HepG2 (cell line): ENCODE measurements at regions not wholly inside any gene's neighbourhood (a gene's known extent, or its start where the extent isn't known, plus 50 kb on each side); places are given as distances from the start of the nearest gene placed in this dataset.

Source experiments
- ATAC-seq: fragments of 200-7000 bp; cut with Tn5 transposase; 3 replicates; pipeline ENCODE4 v1.9.1; 2020; ENCODE audit warnings: mild to moderate bottlenecking, moderate library complexity
- BruUV-seq: library from RNA; stranded (reverse); fragments of 400-500 nt; replicated peaks from 2 replicates; lab custom pipeline; 2021; lab: Mats Ljungman, UMichigan
- CTCF ChIA-PET: fragments of 300-600 bp; formaldehyde crosslinking; extraction: SDS; loops from one replicate; lab custom pipeline; 2021; ENCODE audit warnings: low total read pairs, inconsistent platforms, low intra/inter-chr PET ratio; lab: Yijun Ruan, JAX
- POLR2A ChIA-PET: fragments of 350-600 bp; sonication (Branson Sonifier 250); formaldehyde crosslinking; loops from one replicate; lab custom pipeline; 2020; ENCODE audit warnings: antibody characterized with exemption, inconsistent platforms; lab: Yijun Ruan, JAX
- DNase-seq: peaks from one replicate; pipeline ENCODE4 v3.0.0-alpha.2; 2015; ENCODE audit warnings: low spot score
- FAIRE-seq: peaks from 3 replicates; lab custom pipeline; 2011; peaks lifted over from hg19 to GRCh38; lab: Jason Lieb, UNC
- H2AFZ ChIP-seq: one replicate; pipeline ENCODE4 v1.6.1; 2011; ENCODE audit warnings: low read length, inconsistent platforms
- H3K27ac ChIP-seq: fragments of 300-600 bp; 3 replicates; pipeline ENCODE4 v1.8.0; 2011; ENCODE audit warnings: mixed run types, mild to moderate bottlenecking, mixed read lengths, low read length, inconsistent platforms; ENCODE audit not compliant: insufficient read depth; ENCODE audit errors: extremely low read length
- H3K27me3 ChIP-seq, 2 experiments: fragments of 200-600 bp in 1 of 2; 2 replicates in 1 of 2; 3 replicates in 1 of 2; pipeline versions ENCODE4 v1.6.0 to v1.8.0; 2011; ENCODE audit warnings: low read length in 2 of 2, mild to moderate bottlenecking in 2 of 2, moderate library complexity in 2 of 2, inconsistent platforms in 1 of 2; ENCODE audit not compliant: insufficient read depth in 2 of 2, control insufficient read depth in 1 of 2
- H3K36me3 ChIP-seq, 2 experiments: fragments of 200-600 bp in 1 of 2; replicated peaks in 1 of 2; 2 replicates in 1 of 2; 3 replicates in 1 of 2; pipeline versions ENCODE4 v1.5.1 to v1.8.0; 2011; ENCODE audit warnings: low read length in 2 of 2, inconsistent platforms in 1 of 2; ENCODE audit not compliant: insufficient read depth in 2 of 2, control insufficient read depth in 1 of 2
- H3K4me1 ChIP-seq: 2 replicates; pipeline ENCODE4 v1.5.1; 2012; ENCODE audit warnings: low read length, inconsistent platforms; ENCODE audit not compliant: insufficient read depth
- H3K4me2 ChIP-seq: 2 replicates; pipeline ENCODE4 v1.6.0; 2011; ENCODE audit warnings: low read depth, low read length, inconsistent platforms
- H3K4me3 ChIP-seq, 3 experiments: fragments of 200-600 bp in 1 of 3; sonication (generic), shearing (Covaris generic) in 1 of 3; replicated peaks in 1 of 3; 2 replicates each; pipeline ENCODE4 v1.5.1; 2011 to 2016; ENCODE audit warnings: low read length in 3 of 3, inconsistent platforms in 2 of 3, low read depth in 2 of 3, mild to moderate bottlenecking in 2 of 3, control low read depth in 1 of 3, mixed read lengths in 1 of 3; ENCODE audit not compliant: insufficient read depth in 1 of 3
- H3K79me2 ChIP-seq: one replicate; pipeline ENCODE4 v1.6.1; 2011; ENCODE audit warnings: low read length, inconsistent platforms; ENCODE audit not compliant: insufficient read depth
- H3K9ac ChIP-seq: 2 replicates; pipeline ENCODE4 v1.6.0; 2011; ENCODE audit warnings: mild to moderate bottlenecking, low read depth, low read length, inconsistent platforms; ENCODE audit not compliant: insufficient read depth
- H3K9me3 ChIP-seq: 2 replicates; pipeline ENCODE4 v1.5.1; 2012; ENCODE audit warnings: mild to moderate bottlenecking, low read length
- H4K20me1 ChIP-seq: 2 replicates; pipeline ENCODE4 v1.6.0; 2011; ENCODE audit warnings: inconsistent platforms, mild to moderate bottlenecking, low read length, moderate library complexity; ENCODE audit not compliant: insufficient read depth
- FOSL1 ChIP-seq: sonication (generic); formaldehyde crosslinking; IDR thresholded peaks from 2 replicates; pipeline ENCODE4 v1.9.0; 2021; ENCODE audit warnings: missing genetic modification reagents, borderline replicate concordance
- FOXM1 ChIP-seq: sonication (generic); formaldehyde crosslinking; IDR thresholded peaks from 2 replicates; pipeline ENCODE4 v1.5.0; 2020; ENCODE audit warnings: missing genetic modification reagents
- GZF1 ChIP-seq: sonication (generic); formaldehyde crosslinking; IDR thresholded peaks from 2 replicates; pipeline ENCODE4 v1.5.1; 2020; ENCODE audit warnings: mild to moderate bottlenecking, missing genetic modification reagents
- NAIF1 ChIP-seq: sonication (generic); formaldehyde crosslinking; IDR thresholded peaks from 2 replicates; pipeline ENCODE4 v1.5.0; 2020; ENCODE audit warnings: mild to moderate bottlenecking, missing genetic modification reagents, borderline replicate concordance
- NFE2 ChIP-seq: sonication (generic); formaldehyde crosslinking; IDR thresholded peaks from 2 replicates; pipeline ENCODE4 v1.4.0; 2020; ENCODE audit warnings: missing genetic modification reagents
- SKI ChIP-seq: fragments of 450-650 bp; IDR thresholded peaks from one replicate; pipeline ENCODE4 v1.6.1; 2018; ENCODE audit warnings: mild to moderate bottlenecking; ENCODE audit not compliant: partially characterized antibody
- SRY ChIP-seq: sonication (generic); formaldehyde crosslinking; IDR thresholded peaks from 2 replicates; pipeline ENCODE4 v1.8.0; 2022; ENCODE audit warnings: mild to moderate bottlenecking, missing genetic modification reagents
- ZFAT ChIP-seq: sonication (generic); formaldehyde crosslinking; conservative IDR thresholded peaks from 2 replicates; pipeline ENCODE4 v1.8.1; 2023; ENCODE audit warnings: missing genetic modification reagents, inconsistent platforms
- ZNF235 ChIP-seq: sonication (generic); formaldehyde crosslinking; IDR thresholded peaks from 2 replicates; pipeline ENCODE4 v1.8.1; 2023; ENCODE audit warnings: mild to moderate bottlenecking, missing genetic modification reagents, borderline replicate concordance
- ZNF251 ChIP-seq: sonication (generic); formaldehyde crosslinking; IDR thresholded peaks from 2 replicates; pipeline ENCODE4 v1.9.0; 2021; ENCODE audit warnings: mild to moderate bottlenecking, missing genetic modification reagents
- ZNF567 ChIP-seq: sonication (generic); formaldehyde crosslinking; IDR thresholded peaks from 2 replicates; pipeline ENCODE4 v1.8.1; 2023; ENCODE audit warnings: mild to moderate bottlenecking, missing genetic modification reagents, borderline replicate concordance
- ZNF770 ChIP-seq: sonication (generic); formaldehyde crosslinking; IDR thresholded peaks from 2 replicates; pipeline ENCODE4 v1.5.0; 2020; ENCODE audit warnings: mild to moderate bottlenecking, missing genetic modification reagents
- WGBS: methylation state at CpG from one replicate; pipeline ENCODE4 v1.1.6; 2017; ENCODE audit warnings: low lambda C conversion rate; 5-methylcytosine and 5-hydroxymethylcytosine counted together
- in situ Hi-C: cut with HindIII; loops from 2 replicates; pipeline ENCODE4 v1.10.0; 2017; ENCODE audit warnings: low pct_unique_long_range_greater_than_20kb; ENCODE audit not compliant: extremely low pct_ligation_motif_present
- intact Hi-C: fragments of 100-400 bp; cut with micrococcal nuclease; formaldehyde crosslinking; loops from one replicate; pipeline ENCODE4 v1.10.0; 2022; ENCODE audit not compliant: unreplicated experiment
- TF ChIP-seq, protein P1 (sequence below): sonication (generic); formaldehyde crosslinking; IDR thresholded peaks from 2 replicates; pipeline ENCODE4 v1.4.0; 2020; ENCODE audit warnings: missing genetic modification reagents, mild to moderate bottlenecking, borderline replicate concordance

- TF ChIP-seq NAIF1 (CRISPR knock-in tag) (no peak), SKI (no peak), NFE2 (CRISPR knock-in tag) (no peak), ZNF567 (CRISPR knock-in tag) (no peak), ZNF251 (CRISPR knock-in tag) (no peak), FOSL1 (CRISPR knock-in tag) (no peak), FOXM1 (CRISPR knock-in tag) (no peak), ZFAT (CRISPR knock-in tag) (no peak), ZNF235 (CRISPR knock-in tag) (no peak), SRY (no peak)
Measured at GRCh38 chr4:147085781-147086180, 140.1 kb upstream of the TTC29 start (continued).

DNA sequence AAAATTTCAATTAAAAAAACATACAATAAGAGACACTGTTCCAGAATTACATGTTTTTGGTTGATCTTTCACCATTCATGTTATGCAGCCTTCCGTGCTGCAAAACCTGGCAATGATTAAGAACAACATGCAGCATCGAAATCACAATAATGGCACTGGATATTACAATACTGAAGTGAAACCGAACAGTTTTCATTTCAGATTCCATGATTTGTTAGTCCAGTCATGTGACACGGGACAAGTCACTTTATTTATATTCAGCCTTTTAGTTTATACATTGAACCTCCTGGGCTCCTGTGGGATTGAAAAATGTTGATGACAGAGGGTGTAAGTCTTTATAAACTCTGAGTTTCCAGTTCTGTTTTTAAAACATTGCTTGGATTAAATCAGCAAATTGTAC lies 142.5 kb upstream of the TTC29 start:
- H3K4me2 ChIP-seq: no peak overlapping the region
- TF ChIP-seq GZF1 (no peak), ZNF770 (CRISPR knock-in tag) (no peak)
- TF ChIP-seq, protein P1, sequence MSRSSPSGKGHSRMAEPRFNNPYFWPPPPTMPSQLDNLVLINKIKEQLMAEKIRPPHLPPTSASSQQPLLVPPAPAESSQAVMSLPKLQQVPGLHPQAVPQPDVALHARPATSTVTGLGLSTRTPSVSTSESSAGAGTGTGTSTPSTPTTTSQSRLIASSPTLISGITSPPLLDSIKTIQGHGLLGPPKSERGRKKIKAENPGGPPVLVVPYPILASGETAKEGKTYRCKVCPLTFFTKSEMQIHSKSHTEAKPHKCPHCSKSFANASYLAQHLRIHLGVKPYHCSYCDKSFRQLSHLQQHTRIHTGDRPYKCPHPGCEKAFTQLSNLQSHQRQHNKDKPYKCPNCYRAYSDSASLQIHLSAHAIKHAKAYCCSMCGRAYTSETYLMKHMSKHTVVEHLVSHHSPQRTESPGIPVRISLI (CRISPR knock-in tag): no peak
- BruUV-seq: no TSS peak
- FAIRE-seq: no peak
- H4K20me1 ChIP-seq: no peaks in the 10 kb centered on the region
- WGBS: 12% methylated on average over 4 of the region's 4 CpGs
- H3K9me3 ChIP-seq: no peaks in the 10 kb centered on the region
- no peaks in the 10 kb centered on the region for H3K4me1 ChIP-seq
- no peak overlapping the region for H3K4me3 ChIP-seq
- no peaks in the 10 kb centered on the region for H3K36me3 ChIP-seq
- no peak overlapping the region for H3K27ac ChIP-seq
- H3K9ac ChIP-seq: no peak overlapping the region
- in situ Hi-C loops: loop anchor here (25.0 kb wide), 1 partner anchor 751 kb away; no protein-coding TSS in a partner anchor
- CTCF ChIA-PET: no interaction called here
- DNase-seq: no peak
- intact Hi-C loops: no loop called here
- no peak for ATAC-seq
- H3K27me3 ChIP-seq: no peaks in the 10 kb centered on the region; a peak in 1 of 5 replicates
- no peak overlapping the region for H2AFZ ChIP-seq
- H3K79me2 ChIP-seq: no peaks in the 10 kb centered on the region
- POLR2A ChIA-PET: no interaction called here
